Loucy (cell line): ENCODE measurements at regions not wholly inside any gene's neighbourhood (a gene's known extent, or its start where the extent isn't known, plus 50 kb on each side); places are given as distances from the start of the nearest gene placed in this dataset.

Experiments used
- H2AFZ ChIP-seq: fragments of 200-600 bp; sonication (generic); 2 replicates; pipeline ENCODE4 v1.6.0; 2016; ENCODE audit warnings: antibody characterized with exemption, mild to moderate bottlenecking, low read length, moderate library complexity
- H3F3A ChIP-seq: fragments of 200-600 bp; 2 replicates; pipeline ENCODE4 v1.6.0; 2016; ENCODE audit warnings: antibody characterized with exemption, low read depth, mild to moderate bottlenecking
- H3K27me3 ChIP-seq: fragments of 200-600 bp; sonication (generic); 2 replicates; pipeline ENCODE4 v1.6.1; 2014; ENCODE audit warnings: low read length, mild to moderate bottlenecking; ENCODE audit not compliant: insufficient read depth, poor library complexity, severe bottlenecking
- H3K36me3 ChIP-seq: fragments of 200-600 bp; sonication (generic); 2 replicates; pipeline ENCODE4 v1.6.1; 2016; ENCODE audit warnings: low read length; ENCODE audit not compliant: insufficient read depth
- H3K4me1 ChIP-seq: fragments of 200-600 bp; sonication (generic); 2 replicates; pipeline ENCODE4 v1.5.1; 2014; ENCODE audit warnings: low read length, mild to moderate bottlenecking; ENCODE audit not compliant: insufficient read depth, poor library complexity, severe bottlenecking
- H3K4me2 ChIP-seq: fragments of 200-600 bp; sonication (generic); 2 replicates; pipeline ENCODE4 v1.6.0; 2014; ENCODE audit warnings: antibody characterized with exemption, low read length, low read depth, mild to moderate bottlenecking; ENCODE audit not compliant: poor library complexity, severe bottlenecking
- H3K4me3 ChIP-seq: fragments of 200-600 bp; sonication (generic); 2 replicates; pipeline ENCODE4 v1.5.1; 2014; ENCODE audit warnings: low read length, mild to moderate bottlenecking, mixed read lengths; ENCODE audit not compliant: poor library complexity, severe bottlenecking
- H3K79me2 ChIP-seq: fragments of 200-600 bp; sonication (generic); 2 replicates; pipeline ENCODE4 v1.6.1; 2014; ENCODE audit warnings: low read length; ENCODE audit not compliant: insufficient read depth
- H3K9ac ChIP-seq: fragments of 200-600 bp; sonication (generic); 2 replicates; pipeline ENCODE4 v1.6.0; 2014; ENCODE audit warnings: mild to moderate bottlenecking, low read depth, low read length, moderate library complexity; ENCODE audit not compliant: poor library complexity, severe bottlenecking
- H3K9me2 ChIP-seq: fragments of 200-600 bp; sonication (generic); replicated peaks from 2 replicates; pipeline ENCODE4 v1.6.1; 2016; ENCODE audit warnings: low read depth, low read length, mixed read lengths
- H3K9me3 ChIP-seq: fragments of 200-600 bp; sonication (generic); 2 replicates; pipeline ENCODE4 v1.6.1; 2014; ENCODE audit warnings: mild to moderate bottlenecking, antibody characterized with exemption, low read length, low read depth; ENCODE audit not compliant: insufficient read depth
- H4K20me1 ChIP-seq: fragments of 200-600 bp; sonication (generic); 2 replicates; pipeline ENCODE4 v1.6.0; 2014; ENCODE audit warnings: antibody characterized with exemption, low read length, mild to moderate bottlenecking; ENCODE audit not compliant: insufficient read depth, poor library complexity, severe bottlenecking
- EZH2phosphoT487 ChIP-seq: fragments of 200-600 bp; IDR thresholded peaks from 2 replicates; pipeline ENCODE4 v1.6.1; 2018; ENCODE audit warnings: antibody characterized with exemption, mild to moderate bottlenecking, moderate library complexity, borderline replicate concordance
- TF ChIP-seq, protein P1 (sequence below): fragments of 200-600 bp; sonication (generic); conservative IDR thresholded peaks from 2 replicates; pipeline ENCODE4 v1.5.1; 2014; ENCODE audit warnings: mild to moderate bottlenecking, antibody characterized with exemption, low read length

DNA sequence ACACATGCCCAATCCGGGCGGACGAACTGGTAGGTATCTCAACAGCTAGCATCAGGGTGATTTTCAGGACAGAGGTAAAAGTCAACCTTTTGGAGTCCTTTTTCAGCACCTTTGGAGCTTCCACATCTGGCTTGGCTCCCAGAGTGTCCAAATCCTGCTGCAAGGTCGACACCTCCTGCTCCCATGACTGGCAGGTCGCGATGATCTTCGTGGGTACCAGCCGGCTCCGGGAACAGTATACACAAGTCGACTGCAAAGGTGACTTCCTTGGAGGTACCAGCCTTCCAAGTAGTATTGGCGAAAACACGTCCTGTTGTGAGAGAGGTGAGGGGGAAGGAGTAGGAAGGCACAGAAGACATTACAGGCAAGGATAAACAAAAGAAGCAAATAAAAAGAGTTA lies 672.7 kb downstream of the TMEM121 start:
- Histone ChIP-seq H4K20me1 (no peaks in the 10 kb centered on the region), H3K4me3 (no peak overlapping the region), H3K79me2 (peaks cover 12% of the 10 kb centered on the region; the same call in 1 of the 2 replicates), H3K4me2 (no peak overlapping the region), H3K4me1 (peaks cover 43% of the 10 kb centered on the region), H3K9ac (no peak overlapping the region), H3F3A (0 out of 2 replicates have a peak, but pooled peaks cover 3% of the 10 kb centered on the region), H3K9me2 (no peaks in the 10 kb centered on the region), H3K27me3 (no peaks in the 10 kb centered on the region), H3K36me3 (no peaks in the 10 kb centered on the region), H3K9me3 (no peaks in the 10 kb centered on the region), H2AFZ (no peak overlapping the region)
- no peak for TF ChIP-seq EZH2phosphoT487
- TF ChIP-seq, protein P1, sequence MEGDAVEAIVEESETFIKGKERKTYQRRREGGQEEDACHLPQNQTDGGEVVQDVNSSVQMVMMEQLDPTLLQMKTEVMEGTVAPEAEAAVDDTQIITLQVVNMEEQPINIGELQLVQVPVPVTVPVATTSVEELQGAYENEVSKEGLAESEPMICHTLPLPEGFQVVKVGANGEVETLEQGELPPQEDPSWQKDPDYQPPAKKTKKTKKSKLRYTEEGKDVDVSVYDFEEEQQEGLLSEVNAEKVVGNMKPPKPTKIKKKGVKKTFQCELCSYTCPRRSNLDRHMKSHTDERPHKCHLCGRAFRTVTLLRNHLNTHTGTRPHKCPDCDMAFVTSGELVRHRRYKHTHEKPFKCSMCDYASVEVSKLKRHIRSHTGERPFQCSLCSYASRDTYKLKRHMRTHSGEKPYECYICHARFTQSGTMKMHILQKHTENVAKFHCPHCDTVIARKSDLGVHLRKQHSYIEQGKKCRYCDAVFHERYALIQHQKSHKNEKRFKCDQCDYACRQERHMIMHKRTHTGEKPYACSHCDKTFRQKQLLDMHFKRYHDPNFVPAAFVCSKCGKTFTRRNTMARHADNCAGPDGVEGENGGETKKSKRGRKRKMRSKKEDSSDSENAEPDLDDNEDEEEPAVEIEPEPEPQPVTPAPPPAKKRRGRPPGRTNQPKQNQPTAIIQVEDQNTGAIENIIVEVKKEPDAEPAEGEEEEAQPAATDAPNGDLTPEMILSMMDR, result no peak

DNA sequence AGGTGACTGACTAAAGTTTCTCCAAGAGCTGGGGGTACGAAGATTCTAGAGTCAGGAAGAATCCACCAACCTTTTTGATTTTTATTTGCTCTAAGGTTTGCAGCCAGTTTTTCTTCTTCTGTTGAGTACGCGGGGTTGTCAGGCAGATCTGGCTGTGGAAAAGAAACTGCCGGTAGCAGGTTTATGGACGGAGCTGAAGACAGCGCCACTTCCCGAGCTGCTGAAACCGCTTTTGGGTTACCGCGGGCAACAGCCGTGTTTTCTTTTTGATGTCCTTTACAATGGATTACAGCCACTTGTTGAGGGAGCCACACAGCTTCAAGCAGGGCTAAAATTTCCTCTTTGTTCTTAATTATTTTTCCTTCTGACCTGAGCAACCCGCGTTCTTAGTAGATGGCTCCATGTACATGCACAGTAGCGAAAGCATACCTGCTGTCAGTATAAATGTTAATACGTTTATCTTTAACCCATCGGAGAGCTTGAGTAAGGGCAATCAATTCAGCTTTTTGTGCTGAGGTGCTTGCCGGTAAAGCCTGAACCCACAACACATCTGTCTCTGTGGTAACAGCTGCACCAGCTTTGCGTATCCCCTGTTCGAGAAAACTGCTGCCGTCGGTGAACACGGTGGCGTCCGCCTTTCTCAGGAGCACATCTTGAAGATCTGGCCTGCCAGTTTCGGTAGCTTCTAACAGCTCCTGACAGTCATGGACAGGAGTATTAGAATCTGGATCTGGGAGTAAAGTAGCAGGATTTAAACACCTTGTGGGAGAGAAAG lies 674.3 kb downstream of the TMEM121 start:
- Histone ChIP-seq H3K4me2 (peak overlapping the region; percentile 80), H4K20me1 (no peaks in the 10 kb centered on the region), H3K9me2 (no peaks in the 10 kb centered on the region), H3K9me3 (no peaks in the 10 kb centered on the region), H3F3A (0 out of 2 replicates have a peak, but pooled peaks cover 3% of the 10 kb centered on the region), H3K27me3 (no peaks in the 10 kb centered on the region), H3K79me2 (peaks cover 12% of the 10 kb centered on the region; the same call in 1 of the 2 replicates), H3K4me3 (peak overlapping the region; percentile 63), H3K4me1 (peaks cover 43% of the 10 kb centered on the region), H2AFZ (no peak overlapping the region), H3K36me3 (no peaks in the 10 kb centered on the region), H3K9ac (peak overlapping the region; percentile 96)
- no peak for TF ChIP-seq EZH2phosphoT487
- TF ChIP-seq, protein P1, result no peak

DNA sequence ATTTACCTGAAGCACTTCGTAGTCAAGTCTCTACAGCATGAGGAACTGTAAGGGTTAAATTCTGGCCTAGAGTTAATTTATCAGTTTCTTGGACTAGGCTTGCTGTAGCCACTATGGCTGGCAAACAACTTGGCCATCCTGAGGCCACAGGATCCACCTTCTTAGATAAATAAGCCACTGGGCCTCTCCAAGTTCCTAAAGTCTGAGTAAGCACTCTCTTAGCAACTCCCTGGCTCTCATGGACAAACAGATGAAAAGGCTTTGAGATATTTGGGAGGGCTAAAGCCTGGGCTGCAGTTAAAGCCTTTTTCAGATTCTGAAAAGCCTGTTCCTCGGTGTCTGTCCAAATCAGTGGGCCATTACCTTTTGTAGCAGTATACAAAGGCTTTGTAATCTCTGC lies 675.0 kb downstream of the TMEM121 start:
- Histone ChIP-seq H3K4me1 (peaks cover 43% of the 10 kb centered on the region), H3K9ac (peak overlapping the region; percentile 96)
- no peak for TF ChIP-seq EZH2phosphoT487
- TF ChIP-seq, protein P1, result no peak

More for the DNA sequence above, 675.0 kb downstream of the TMEM121 start:
- Histone ChIP-seq H2AFZ (no peak overlapping the region), H3K9me3 (no peaks in the 10 kb centered on the region), H3K27me3 (no peaks in the 10 kb centered on the region), H3K4me2 (peak overlapping the region; percentile 80), H3K4me3 (peak overlapping the region; percentile 63), H3K9me2 (no peaks in the 10 kb centered on the region), H3F3A (0 out of 2 replicates have a peak, but pooled peaks cover 3% of the 10 kb centered on the region), H3K79me2 (peaks cover 12% of the 10 kb centered on the region; the same call in 1 of the 2 replicates), H4K20me1 (no peaks in the 10 kb centered on the region), H3K36me3 (no peaks in the 10 kb centered on the region)
